Activated T-helper 1 cell treated with anti-CD3 and anti-CD28 coated beads, Interleukin-2, amount 50 U/mL, for 16 hours (primary cell): ENCODE measurements at regions not wholly inside any gene's neighbourhood (a gene's known extent, or its start where the extent isn't known, plus 50 kb on each side); places are given as distances from the start of the nearest gene placed in this dataset.

Experiments used
- DNase-seq, 2 donors: peaks; one replicate each; pipeline ENCODE4 v3.0.0-alpha.2; 2020; ENCODE audit warnings: low read depth in 1 of 2, low spot score in 1 of 2

DNA sequence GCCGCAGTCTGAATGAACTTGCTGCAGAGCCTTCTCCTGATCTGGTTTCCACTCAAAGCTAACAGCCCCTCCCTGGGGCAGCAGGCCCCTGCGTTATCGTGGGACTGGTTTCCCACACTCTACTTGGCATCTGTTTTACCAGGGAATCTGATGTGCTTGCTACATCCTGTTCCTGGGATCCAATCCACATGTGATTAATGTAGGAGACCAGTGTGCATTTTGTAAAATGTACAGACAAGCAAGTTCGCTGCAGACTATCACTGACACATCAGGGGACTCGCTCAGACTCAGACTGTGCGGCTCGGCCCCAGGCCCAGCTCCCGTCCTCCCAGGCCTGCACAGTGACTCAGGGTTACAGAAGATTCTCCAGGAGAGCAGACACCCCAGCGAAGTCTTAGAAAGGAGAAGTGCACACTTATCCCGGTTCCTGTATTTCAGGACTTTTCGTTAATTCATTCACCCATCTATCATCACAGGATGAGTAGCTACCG, 340.1 kb downstream of the MATN1 start:
- no peak for DNase-seq

DNA sequence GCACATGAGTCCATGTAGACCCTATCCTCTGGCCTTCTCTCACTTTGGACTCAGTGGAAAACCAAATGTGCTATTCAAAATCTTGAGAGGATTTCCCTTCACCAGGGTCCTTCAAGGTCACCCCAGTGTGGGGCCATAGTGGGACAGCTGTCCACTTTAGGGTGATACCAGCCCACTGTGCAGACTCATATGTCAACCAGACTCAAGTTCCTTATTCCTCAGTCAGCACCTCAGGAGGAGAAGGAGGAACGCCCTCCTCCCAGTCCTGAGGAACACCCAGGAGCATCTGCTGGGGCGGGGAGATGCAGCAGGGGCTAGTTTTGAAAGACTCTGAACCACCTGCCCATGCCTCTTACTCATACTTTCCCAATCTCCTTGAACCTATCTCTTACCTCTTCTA, 340.9 kb downstream of the MATN1 start:
- no peak for DNase-seq

- no peak for DNase-seq
Observed at GRCh38 chr1:30381671-30382365, 341.6 kb downstream of the MATN1 start.

GRCh38 chr1:30381266-30381665, 342.1 kb downstream of the MATN1 start:
- no peak for DNase-seq

DNA sequence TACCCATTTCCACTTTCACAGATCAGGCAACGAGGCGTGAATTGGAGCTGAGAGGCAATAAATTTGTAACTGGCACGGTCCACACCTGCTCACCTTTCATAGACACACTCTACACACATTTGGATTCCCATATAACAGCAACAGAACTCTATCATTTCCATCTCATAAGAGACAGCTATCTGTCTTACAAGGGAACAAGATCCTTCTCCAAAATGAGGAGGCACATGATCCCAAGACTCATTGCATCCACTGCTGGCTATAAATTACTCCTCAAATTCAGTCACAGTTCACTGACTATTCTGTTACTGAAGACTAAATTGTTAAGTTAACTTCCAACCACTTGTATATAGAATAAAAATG, 342.8 kb downstream of the MATN1 start:
- DNase-seq = no peak

- peak in 1 of 2 donors; percentile 2 for DNase-seq
Observed at GRCh38 chr1:30379684-30380624, 343.4 kb downstream of the MATN1 start.

DNA sequence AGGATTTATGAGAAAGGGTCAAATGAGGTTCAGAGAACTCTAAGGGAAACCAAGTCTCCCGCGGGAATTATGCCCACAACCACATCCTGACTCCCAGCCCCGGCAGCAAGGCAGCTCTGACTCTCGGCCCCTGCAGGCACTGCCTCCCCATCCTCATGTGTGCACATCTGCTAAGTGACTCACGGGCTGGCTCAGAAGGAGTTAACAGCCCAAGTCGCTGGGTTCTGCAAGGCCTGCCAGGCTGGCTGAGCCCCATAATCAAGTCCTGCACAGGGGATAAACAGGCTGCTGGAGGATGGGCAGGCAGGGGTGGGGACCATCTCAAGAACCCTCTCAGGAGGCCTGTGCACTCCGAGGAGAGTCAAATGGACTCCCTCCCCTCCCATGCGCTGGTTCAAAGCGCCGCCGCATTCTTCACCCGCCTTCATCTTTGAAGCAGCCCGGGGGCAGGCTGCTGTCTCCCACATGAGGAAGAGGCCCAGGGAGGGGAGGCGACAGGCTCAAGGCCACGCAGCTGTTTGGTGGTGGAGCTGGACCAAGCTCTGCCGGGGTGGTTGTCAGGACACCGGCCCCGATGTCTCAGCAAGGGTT, 344.3 kb downstream of the MATN1 start:
- DNase-seq = no peak

DNA sequence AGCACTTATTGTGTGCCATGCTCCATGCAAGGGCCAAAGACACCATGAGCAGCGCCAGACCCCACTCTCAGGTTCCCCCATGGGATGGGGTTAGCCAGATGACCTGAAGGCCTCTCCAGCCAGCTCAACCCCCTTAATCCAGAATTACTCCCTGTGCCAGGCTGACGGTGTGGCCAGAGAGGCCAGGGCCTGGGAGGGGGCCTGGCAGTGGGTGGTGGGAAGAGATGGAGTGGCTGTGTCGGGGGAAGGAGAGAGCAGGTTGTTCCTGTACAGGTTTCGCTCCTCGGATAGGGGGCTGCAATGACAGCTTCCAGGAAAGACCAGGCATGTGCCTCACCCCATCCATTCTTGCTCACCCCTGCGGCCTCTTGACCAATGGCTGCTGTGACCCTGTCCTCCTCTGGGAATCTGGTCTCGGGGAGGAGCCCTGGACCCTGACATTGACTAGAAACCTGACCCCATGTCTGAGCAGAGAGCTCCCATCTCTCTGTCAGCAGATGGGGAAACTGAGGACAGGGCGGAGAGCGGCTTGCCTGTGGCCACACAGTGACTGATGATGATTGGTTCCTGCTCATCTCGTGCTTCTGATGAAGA, 345.3 kb downstream of the MATN1 start:
- DNase-seq = no peak

- no peak for DNase-seq
Observed at GRCh38 chr1:30377230-30378002, 346.0 kb downstream of the MATN1 start.

DNA sequence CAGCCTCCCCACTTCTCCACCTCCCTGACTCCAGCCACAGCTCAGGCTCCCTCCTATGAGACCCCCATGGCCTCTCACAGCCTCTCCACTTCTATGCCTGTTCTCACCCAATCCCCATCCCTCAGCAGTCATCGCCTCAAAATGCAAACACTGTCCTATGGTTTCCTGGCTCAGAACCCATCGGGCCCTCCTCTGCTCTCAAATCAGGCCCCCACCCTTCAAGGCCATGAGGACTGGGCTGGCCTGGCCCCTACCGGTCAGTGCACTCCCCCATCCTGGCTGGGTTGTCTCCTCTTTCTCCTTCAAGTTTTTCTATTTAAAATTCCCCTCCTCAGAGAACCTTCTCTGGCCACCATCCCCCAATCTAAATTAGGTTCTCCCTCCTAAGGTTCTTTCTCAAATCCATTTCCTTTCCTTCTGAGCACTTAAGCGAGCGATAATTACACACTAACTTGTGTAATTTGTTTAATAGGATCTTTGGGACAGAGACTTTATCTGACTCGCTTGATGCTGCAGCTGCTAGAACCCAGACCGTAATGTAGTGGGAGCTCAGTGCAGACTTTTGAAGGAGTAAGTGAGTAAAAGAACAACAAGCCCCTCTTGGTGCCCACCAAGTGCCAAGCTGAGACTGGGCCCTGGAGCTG, 347.2 kb downstream of the MATN1 start:
- no peak for DNase-seq

DNA sequence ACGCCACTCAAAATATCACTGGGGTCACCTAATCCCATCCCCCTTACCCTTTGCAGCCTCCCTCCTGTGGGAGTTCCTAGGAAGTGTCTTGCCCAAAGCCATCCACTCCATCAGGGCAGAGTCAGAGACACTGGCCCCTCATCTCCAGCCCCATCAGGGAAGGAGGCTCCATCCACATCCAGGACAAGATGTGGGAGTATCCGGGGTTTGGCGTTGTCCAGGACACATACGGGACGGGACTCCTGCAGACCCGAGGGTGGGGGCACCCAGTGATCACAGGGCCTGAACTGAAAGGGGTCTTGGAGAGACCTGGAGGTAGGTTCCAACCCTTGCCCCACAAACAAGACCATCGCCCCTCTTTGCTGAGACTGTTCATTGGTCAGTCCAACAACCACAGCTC, 348.2 kb downstream of the MATN1 start:
- no peak for DNase-seq

GRCh38 chr1:30374400-30375070, 348.9 kb downstream of the MATN1 start:
- DNase-seq = no peak

GRCh38 chr1:30373471-30374399, 349.6 kb downstream of the MATN1 start:
- DNase-seq = no peak

DNA sequence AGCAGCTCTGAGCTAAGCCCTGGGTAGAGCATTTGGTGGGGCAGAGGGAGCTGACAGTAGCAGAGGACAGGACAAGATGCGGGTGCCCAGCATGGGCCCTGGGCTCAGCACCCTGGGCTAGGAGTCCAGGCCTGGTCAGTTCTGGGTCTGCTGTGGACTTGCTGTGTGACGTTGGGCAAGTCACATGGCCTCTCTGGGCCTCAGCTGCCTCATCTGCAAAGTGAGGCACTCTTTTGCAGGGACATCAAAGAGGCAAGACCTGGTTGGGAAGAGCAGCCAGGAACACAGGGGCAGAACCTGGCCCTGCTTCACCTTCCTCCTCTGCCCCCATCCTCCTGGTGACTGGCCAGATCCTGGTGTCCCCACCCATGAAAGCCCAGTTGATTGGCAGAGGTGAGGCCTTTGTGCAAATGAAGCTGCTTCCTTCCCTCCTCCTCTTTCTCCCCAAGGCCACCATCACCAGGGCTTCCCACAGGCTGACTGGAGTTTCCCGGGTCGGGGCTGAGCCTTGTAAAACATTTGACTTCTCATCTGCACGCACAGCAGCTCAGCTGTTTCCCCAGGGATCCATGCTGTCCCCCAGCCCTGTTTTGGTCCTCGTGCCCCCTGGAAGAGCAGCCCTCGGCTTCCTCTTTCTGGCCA, 350.5 kb downstream of the MATN1 start:
- DNase-seq = no peak

- DNase-seq = no peak
Observed at GRCh38 chr1:30371888-30372791, 351.2 kb downstream of the MATN1 start.

DNA sequence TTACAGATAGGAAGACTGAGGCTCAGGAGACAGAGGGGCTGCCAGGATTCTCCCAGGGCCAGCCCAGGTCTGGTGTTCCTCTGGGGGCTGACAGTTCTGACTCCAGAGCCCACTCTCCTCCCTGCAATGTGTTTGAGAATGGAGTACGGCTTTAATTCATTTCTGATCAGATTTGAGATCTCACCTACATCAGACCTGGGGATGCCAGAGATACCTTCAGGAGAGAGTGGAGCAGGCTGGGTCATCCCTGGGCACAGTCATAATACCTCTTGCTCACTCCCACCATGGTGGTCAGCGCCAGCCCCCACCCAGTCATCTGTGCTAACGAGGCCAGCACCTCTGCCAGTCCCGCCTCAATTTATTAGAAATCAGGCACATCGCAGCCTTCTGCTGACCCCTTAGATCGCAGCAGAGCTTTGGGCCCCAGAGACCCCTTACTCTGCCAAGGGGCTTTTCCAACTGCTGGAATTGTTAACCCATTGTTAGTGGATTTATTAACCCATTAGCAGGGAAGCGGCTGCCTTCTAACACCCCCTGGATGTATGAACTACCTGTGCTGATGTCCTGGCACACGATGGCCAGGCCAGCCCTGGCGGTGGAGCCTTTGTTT, 352.1 kb downstream of the MATN1 start:
- no peak for DNase-seq
